SU-DHL-6 (cell line): ENCODE measurements at regions not wholly inside any gene's neighbourhood (a gene's known extent, or its start where the extent isn't known, plus 50 kb on each side); places are given as distances from the start of the nearest gene placed in this dataset.

Experiments
- CTCF ChIP-seq: fragments of 200-600 bp; sonication (generic); IDR thresholded peaks from one replicate; pipeline ENCODE4 v1.5.1; 2017; ENCODE audit warnings: antibody characterized with exemption, mild to moderate bottlenecking, low read length, moderate library complexity; ENCODE audit not compliant: insufficient read depth, poor library complexity, severe bottlenecking
- EZH2phosphoT487 ChIP-seq: fragments of 200-600 bp; sonication (generic), shearing (Covaris generic); conservative IDR thresholded peaks from 2 replicates; pipeline ENCODE4 v1.6.1; 2018; ENCODE audit warnings: mild to moderate bottlenecking, antibody characterized with exemption, low read length, moderate library complexity, mixed read lengths

DNA sequence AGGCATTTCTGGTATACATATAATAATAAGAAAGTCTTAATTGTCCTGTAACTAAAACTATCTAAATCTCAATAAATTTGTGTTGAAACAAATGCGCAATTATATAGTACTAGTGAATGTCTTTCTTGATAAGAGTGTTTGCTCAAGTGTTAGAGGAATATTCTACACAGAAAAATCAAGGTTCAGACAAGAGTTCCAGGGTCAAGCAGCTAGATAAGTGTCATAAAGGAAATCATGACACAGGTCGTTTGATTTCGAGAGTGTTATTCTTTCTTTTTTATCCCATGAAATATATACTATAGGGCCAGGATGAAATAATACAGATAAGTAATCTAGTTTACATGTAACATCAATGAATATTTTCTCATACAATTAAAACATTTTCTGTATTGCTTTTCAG, 366.1 kb downstream of the UTRN start:
- TF ChIP-seq CTCF, result no peak
- no peak for TF ChIP-seq EZH2phosphoT487
